Mammary epithelial cell (primary cell): ENCODE measurements at regions not wholly inside any gene's neighbourhood (a gene's known extent, or its start where the extent isn't known, plus 50 kb on each side); places are given as distances from the start of the nearest gene placed in this dataset.

Source experiments
- CTCF ChIP-seq, 2 donors: IDR thresholded peaks in 1 of 2; conservative IDR thresholded peaks in 1 of 2; 2 replicates each; pipeline ENCODE4 v1.5.1; 2011 to 2012; ENCODE audit warnings: inconsistent platforms in 2 of 2, low read length in 2 of 2, mild to moderate bottlenecking in 2 of 2, control low read depth in 1 of 2, low read depth in 1 of 2; ENCODE audit not compliant: insufficient read depth in 1 of 2; ENCODE audit errors: extremely low read depth in 1 of 2
- EZH2 ChIP-seq: IDR thresholded peaks from 2 replicates; pipeline ENCODE4 v1.6.1; 2012; ENCODE audit warnings: low read length, inconsistent platforms, borderline replicate concordance

GRCh38 chr13:33927315-33927714 is 109.4 kb downstream of the RFC3 start:
- TF ChIP-seq CTCF (conservative IDR thresholded peaks at IDR 0.05 in 1 of 2, IDR thresholded peaks at IDR 0.05 in 1 of 2; ENCODE audit: extremely low read depth in 1 of 2, insufficient read depth in 1 of 2, low read depth in 1 of 2, low read length in 2 of 2): no peak
- no peak for TF ChIP-seq EZH2
